ENCODE measurements at regions not wholly inside any gene's neighbourhood (a gene's known extent, or its start where the extent isn't known, plus 50 kb on each side); places are given as distances from the start of the nearest gene placed in this dataset.

- TF ChIP-seq CTCF (IDR thresholded peaks at IDR 0.05) (no peak), POLR2A (IDR thresholded peaks at IDR 0.05) (no peak)
These were observed 129.9 kb downstream of the WIF1 start for GRCh38 chr12:64991121-64991611.

Data from heart left ventricle (tissue), 13 donors.